KOPT-K1 (cell line): ENCODE measurements at regions not wholly inside any gene's neighbourhood (a gene's known extent, or its start where the extent isn't known, plus 50 kb on each side); places are given as distances from the start of the nearest gene placed in this dataset.
"Not testable (repeated sequence)": the region's sequence is repeated elsewhere in the genome, so short reads cannot be mapped to it uniquely, and the experiment has no call there.

Source experiments
- H3K27ac ChIP-seq: fragments of 200-600 bp; sonication (generic); 2 replicates; pipeline ENCODE4 v1.5.1; 2016; ENCODE audit warnings: antibody characterized with exemption, mild to moderate bottlenecking, low read depth, low read length; ENCODE audit not compliant: poor library complexity, severe bottlenecking
- H3K36me3 ChIP-seq: fragments of 200-600 bp; sonication (generic); 2 replicates; pipeline ENCODE4 v1.5.1; 2017; ENCODE audit warnings: antibody characterized with exemption, mild to moderate bottlenecking, low read length, moderate library complexity; ENCODE audit not compliant: insufficient read depth
- H3K9me3 ChIP-seq: fragments of 200-600 bp; sonication (generic); 2 replicates; pipeline ENCODE4 v1.5.1; 2017; ENCODE audit warnings: antibody characterized with exemption, low read length, mild to moderate bottlenecking; ENCODE audit not compliant: insufficient read depth, poor library complexity, severe bottlenecking

GRCh38 chr10:21363092-21363730 lies 162.3 kb downstream of the SKIDA1 start:
- Histone ChIP-seq H3K27ac (no peak overlapping the region), H3K9me3 (no peaks in the 10 kb centered on the region), H3K36me3 (no peaks in the 10 kb centered on the region)

GRCh38 chr10:21359202-21359601 lies 166.3 kb downstream of the SKIDA1 start:
- no peaks in the 10 kb centered on the region for H3K9me3 ChIP-seq

GRCh38 chr10:21355591-21356011 lies 169.9 kb downstream of the SKIDA1 start:
- no peaks in the 10 kb centered on the region for H3K36me3 ChIP-seq
- no peaks in the 10 kb centered on the region for H3K9me3 ChIP-seq
- no peak overlapping the region for H3K27ac ChIP-seq

More at GRCh38 chr10:21359202-21359601, 166.3 kb downstream of the SKIDA1 start:
- Histone ChIP-seq H3K36me3 (no peaks in the 10 kb centered on the region), H3K27ac (no peak overlapping the region)

GRCh38 chr10:21352886-21353285 lies 172.6 kb downstream of the SKIDA1 start:
- Histone ChIP-seq H3K9me3 (no peaks in the 10 kb centered on the region), H3K36me3 (no peaks in the 10 kb centered on the region), H3K27ac (no peak overlapping the region)

GRCh38 chr10:21351594-21351993 lies 173.9 kb downstream of the SKIDA1 start:
- not testable (repeated sequence) for H3K27ac ChIP-seq

GRCh38 chr10:21349912-21350286 lies 175.6 kb downstream of the SKIDA1 start:
- H3K27ac ChIP-seq, result no peak overlapping the region
- H3K9me3 ChIP-seq, result no peaks in the 10 kb centered on the region
- no peaks in the 10 kb centered on the region for H3K36me3 ChIP-seq

More at GRCh38 chr10:21351594-21351993, 173.9 kb downstream of the SKIDA1 start:
- H3K9me3 ChIP-seq, H3K36me3 ChIP-seq: not testable (repeated sequence)

- H3K36me3 ChIP-seq, result no peaks in the 10 kb centered on the region
- H3K27ac ChIP-seq, result no peak overlapping the region
- H3K9me3 ChIP-seq, result no peaks in the 10 kb centered on the region
These were observed 177.7 kb downstream of the SKIDA1 start for GRCh38 chr10:21347785-21348170.

GRCh38 chr10:21347043-21347784 lies 178.3 kb downstream of the SKIDA1 start:
- no peak overlapping the region for H3K27ac ChIP-seq
- H3K9me3 ChIP-seq, result no peaks in the 10 kb centered on the region
- H3K36me3 ChIP-seq, result no peaks in the 10 kb centered on the region

GRCh38 chr10:21343087-21343486 lies 182.4 kb downstream of the SKIDA1 start:
- H3K36me3 ChIP-seq, result no peaks in the 10 kb centered on the region
- no peak overlapping the region for H3K27ac ChIP-seq

GRCh38 chr10:21342499-21342898 lies 183.0 kb downstream of the SKIDA1 start:
- H3K9me3 ChIP-seq, H3K36me3 ChIP-seq, H3K27ac ChIP-seq: not testable (repeated sequence)

More at GRCh38 chr10:21343087-21343486, 182.4 kb downstream of the SKIDA1 start:
- H3K9me3 ChIP-seq, result no peaks in the 10 kb centered on the region

- H3K27ac ChIP-seq, result no peak overlapping the region
- no peaks in the 10 kb centered on the region for H3K9me3 ChIP-seq
These were observed 185.2 kb downstream of the SKIDA1 start for GRCh38 chr10:21340331-21340730.

GRCh38 chr10:21337171-21337792 lies 188.2 kb downstream of the SKIDA1 start:
- Histone ChIP-seq H3K27ac (no peak overlapping the region), H3K36me3 (no peaks in the 10 kb centered on the region), H3K9me3 (no peaks in the 10 kb centered on the region)

More at GRCh38 chr10:21340331-21340730, 185.2 kb downstream of the SKIDA1 start:
- no peaks in the 10 kb centered on the region for H3K36me3 ChIP-seq

GRCh38 chr10:21336476-21337170 lies 188.9 kb downstream of the SKIDA1 start:
- H3K27ac ChIP-seq, result no peak overlapping the region
- no peaks in the 10 kb centered on the region for H3K36me3 ChIP-seq
- H3K9me3 ChIP-seq, result no peaks in the 10 kb centered on the region

- Histone ChIP-seq H3K36me3 (no peaks in the 10 kb centered on the region), H3K9me3 (no peaks in the 10 kb centered on the region), H3K27ac (no peak overlapping the region)
These were observed 190.4 kb downstream of the SKIDA1 start for GRCh38 chr10:21334891-21335696.
